ENCODE measurements at regions not wholly inside any gene's neighbourhood (a gene's known extent, or its start where the extent isn't known, plus 50 kb on each side); places are given as distances from the start of the nearest gene placed in this dataset.
A peak's percentile ranks its signal among the peaks of the same experiment; 100 is the strongest.
"Not testable (repeated sequence)": the region's sequence is repeated elsewhere in the genome, so short reads cannot be mapped to it uniquely, and the experiment has no call there.

DNA sequence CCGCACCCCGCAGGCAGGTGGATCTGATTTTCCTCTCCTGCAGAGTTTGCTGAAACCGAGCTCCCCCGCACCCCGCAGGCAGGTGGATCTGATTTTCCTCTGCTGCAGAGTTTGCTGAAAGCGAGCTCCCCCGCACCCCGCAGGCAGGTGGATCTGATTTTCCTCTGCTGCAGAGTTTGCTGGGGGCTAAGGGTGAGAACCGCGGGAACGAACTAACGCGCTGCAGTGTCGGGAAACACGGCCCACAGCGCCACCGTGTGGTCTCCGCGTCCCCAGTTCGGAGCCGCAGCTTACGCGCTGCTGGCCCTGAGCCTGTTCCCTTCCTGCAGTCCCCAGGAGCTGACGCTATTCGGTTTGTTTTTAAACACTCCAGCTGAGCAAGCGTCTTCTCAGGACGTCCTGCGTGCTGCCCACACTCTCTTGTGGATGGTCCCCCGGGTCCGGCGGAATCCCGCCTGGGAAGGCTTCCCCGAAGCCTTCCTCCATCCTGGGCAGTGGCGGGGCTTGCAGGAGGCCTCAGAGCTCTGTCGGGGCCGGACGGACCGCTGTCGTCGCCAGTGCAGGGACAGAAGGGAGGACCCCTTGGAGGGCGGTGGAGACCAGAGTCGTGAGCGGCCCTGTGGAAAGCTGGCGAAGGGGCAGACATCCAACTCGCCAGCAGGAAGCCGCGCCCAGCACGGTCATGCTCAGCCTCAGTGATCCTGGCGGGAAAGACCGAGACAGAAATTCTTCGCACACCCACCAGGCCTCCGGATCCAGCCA, 121.2 kb upstream of the LPCAT1 start:
- TF ChIP-seq, protein P1, sequence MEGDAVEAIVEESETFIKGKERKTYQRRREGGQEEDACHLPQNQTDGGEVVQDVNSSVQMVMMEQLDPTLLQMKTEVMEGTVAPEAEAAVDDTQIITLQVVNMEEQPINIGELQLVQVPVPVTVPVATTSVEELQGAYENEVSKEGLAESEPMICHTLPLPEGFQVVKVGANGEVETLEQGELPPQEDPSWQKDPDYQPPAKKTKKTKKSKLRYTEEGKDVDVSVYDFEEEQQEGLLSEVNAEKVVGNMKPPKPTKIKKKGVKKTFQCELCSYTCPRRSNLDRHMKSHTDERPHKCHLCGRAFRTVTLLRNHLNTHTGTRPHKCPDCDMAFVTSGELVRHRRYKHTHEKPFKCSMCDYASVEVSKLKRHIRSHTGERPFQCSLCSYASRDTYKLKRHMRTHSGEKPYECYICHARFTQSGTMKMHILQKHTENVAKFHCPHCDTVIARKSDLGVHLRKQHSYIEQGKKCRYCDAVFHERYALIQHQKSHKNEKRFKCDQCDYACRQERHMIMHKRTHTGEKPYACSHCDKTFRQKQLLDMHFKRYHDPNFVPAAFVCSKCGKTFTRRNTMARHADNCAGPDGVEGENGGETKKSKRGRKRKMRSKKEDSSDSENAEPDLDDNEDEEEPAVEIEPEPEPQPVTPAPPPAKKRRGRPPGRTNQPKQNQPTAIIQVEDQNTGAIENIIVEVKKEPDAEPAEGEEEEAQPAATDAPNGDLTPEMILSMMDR (IDR thresholded peaks at IDR 0.05) = peak in 1 of 3 donors; percentile 29
- ATAC-seq (ENCODE audit: low FRiP score) (peak; percentile 93), DNase-seq (ENCODE audit: low spot score) (peak; percentile 65)

DNA sequence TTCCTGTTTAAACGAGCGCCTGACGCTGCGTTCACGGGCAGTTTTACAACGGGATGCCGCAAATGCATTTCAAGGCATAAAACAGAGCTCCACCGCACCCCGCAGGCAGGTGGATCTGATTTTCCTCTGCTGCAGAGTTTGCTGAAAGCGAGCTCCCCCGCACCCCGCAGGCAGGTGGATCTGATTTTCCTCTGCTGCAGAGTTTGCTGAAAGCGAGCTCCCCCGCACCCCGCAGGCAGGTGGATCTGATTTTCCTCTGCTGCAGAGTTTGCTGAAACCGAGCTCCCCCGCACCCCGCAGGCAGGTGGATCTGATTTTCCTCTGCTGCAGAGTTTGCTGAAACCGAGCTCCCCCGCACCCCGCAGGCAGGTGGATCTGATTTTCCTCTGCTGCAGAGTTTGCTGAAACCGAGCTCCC, 120.6 kb upstream of the LPCAT1 start:
- not testable (repeated sequence) for DNase-seq (ENCODE audit: low spot score); ATAC-seq (ENCODE audit: low FRiP score)

DNA sequence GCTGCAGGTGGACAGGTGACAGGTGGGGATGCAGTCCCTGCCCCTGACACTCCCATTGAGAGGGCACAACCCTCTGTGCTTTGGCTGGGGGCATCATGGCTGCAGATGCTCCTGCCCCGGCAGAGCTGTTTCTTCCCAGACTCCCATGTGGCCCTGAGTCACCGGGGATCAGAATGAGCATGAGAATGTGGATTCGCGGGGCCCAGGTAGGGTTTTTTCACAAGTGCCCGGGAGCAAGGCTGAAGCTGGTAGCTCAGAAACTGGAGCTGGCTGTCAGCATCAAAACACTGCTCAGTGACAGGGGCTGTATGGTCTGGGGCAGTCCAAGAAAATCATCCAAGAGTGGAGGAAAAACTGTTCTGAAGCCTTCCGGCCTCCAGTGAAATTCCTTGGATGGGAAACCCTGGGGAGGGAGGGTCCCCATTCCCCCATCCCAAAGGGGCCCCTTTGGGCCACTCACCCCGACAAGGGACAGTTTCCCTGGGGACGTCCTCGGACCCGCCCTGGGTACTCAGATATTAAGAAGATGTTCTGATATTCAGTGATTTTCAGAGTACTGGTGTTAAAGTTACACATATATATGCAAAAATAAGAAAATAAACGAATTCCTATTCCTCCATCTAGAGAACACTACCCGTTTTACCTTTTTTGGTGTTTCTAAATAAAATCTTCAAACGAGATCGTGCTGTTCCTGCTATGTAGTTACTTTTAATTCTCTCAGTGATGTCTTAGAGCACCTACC, 120.1 kb upstream of the LPCAT1 start:
- TF ChIP-seq, protein P1 (IDR thresholded peaks at IDR 0.05) = no peak
- DNase-seq (ENCODE audit: low spot score) (no peak), ATAC-seq (ENCODE audit: low FRiP score) (no peak)

DNA sequence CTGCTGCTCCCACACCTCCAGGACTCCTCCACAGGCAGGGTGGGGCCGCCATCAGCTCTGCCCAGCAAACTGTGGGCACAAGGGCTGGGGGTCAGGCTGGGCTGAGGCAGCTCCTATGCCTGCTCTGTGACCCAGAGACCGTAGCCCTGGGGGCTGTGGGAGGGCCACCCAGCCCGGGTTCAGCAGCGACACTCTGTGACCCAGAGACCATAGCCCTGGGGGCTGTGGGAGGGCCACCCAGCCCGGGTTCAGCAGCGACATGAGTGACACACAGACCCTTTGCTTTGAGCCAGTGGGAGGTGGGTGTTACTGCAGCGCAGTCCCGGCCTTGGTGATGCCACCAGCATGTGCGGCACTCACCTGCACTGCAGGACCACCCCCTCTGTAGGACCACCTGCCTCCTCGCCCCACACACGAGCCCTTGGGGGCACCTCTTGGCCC, 118.9 kb upstream of the LPCAT1 start:
- ATAC-seq (ENCODE audit: low FRiP score) (no peak), DNase-seq (ENCODE audit: low spot score) (no peak)
- TF ChIP-seq, protein P1 (IDR thresholded peaks at IDR 0.05) = no peak

DNA sequence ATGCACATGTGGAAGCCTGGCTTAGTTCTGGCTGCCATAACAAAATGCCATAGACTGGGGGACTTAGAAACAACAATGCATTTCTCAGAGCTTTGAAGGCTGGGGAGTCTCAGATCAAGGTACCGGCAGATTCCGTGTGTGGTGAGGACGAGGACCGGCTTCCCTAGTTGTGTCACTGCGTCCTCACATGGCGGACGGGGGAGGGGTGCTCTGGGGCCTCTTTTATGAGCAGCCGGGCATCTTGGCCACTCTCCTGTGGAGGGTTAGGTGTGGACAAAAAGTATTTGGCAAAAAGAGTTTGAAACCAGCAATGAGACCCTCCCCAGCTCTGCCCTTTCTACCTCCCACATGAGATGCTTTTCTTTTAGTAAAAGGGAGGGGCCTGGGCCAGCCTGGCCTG, 118.5 kb upstream of the LPCAT1 start:
- DNase-seq (ENCODE audit: low spot score) (no peak), ATAC-seq (ENCODE audit: low FRiP score) (no peak)
- TF ChIP-seq, protein P1 (IDR thresholded peaks at IDR 0.05) = no peak

DNA sequence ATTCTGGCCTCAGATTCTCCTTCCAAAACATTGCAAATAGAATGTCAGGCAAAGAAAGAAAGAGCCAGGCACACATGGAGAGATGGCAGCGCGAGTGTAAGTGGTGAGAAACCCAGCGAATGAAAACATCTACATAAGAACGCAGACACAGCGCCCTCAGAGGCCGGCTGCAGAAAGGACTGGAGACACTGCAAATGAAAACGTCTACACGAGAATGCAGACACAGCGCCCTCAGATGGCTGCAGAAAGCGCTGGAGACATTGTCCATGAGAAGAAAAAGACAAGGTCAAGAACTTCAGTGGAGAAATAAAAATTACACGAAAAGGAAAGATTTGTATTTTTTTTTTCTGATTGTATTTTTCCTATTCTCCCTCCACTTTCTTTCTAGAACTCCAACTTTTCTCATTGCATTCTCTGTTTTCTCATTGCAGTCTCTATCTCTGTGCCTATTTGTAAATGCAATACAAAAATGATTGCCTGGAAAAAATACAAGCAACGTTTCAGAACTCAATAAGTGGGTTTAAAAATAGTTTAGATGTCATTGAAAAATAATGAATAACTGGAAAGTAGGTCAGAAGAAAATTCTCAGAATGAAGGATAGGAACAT, 117.9 kb upstream of the LPCAT1 start:
- TF ChIP-seq, protein P1 (IDR thresholded peaks at IDR 0.05) = peak in 1 of 3 donors; percentile 13
- DNase-seq (ENCODE audit: low spot score) = peak; percentile 58
- ATAC-seq (ENCODE audit: low FRiP score) = peak; percentile 74

DNA sequence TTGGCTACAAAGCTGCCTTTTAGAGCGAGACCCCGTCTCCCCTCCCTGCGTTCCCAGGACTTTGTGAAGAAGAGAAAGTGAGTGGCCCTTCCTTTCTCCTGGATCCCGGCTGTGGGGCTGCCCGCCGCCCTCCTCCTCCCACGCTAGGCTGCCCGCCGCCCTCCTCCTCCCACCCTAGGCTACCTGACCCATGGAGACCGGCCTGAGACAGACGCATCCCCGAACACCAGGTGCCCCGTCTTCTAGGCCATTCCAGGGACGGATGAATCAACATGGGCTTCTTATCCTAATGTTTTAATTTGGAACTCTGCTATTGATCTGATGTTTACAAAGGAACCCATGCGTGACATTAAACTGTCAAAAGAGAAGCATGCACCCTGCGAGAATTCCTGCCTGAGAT, 117.3 kb upstream of the LPCAT1 start:
- DNase-seq (ENCODE audit: low spot score) = no peak
- TF ChIP-seq, protein P1 (IDR thresholded peaks at IDR 0.05) = no peak
- ATAC-seq (ENCODE audit: low FRiP score) = no peak
